GM21786 (cell line): ENCODE measurements at regions not wholly inside any gene's neighbourhood (a gene's known extent, or its start where the extent isn't known, plus 50 kb on each side); places are given as distances from the start of the nearest gene placed in this dataset.
"Not testable (repeated sequence)": the region's sequence is repeated elsewhere in the genome, so short reads cannot be mapped to it uniquely, and the experiment has no call there.

Source experiments
- ATAC-seq: cut with Tn5 transposase; IDR thresholded peaks from one replicate; pipeline ENCODE4 v1.9.1; 2021; ENCODE audit not compliant: unreplicated experiment

DNA sequence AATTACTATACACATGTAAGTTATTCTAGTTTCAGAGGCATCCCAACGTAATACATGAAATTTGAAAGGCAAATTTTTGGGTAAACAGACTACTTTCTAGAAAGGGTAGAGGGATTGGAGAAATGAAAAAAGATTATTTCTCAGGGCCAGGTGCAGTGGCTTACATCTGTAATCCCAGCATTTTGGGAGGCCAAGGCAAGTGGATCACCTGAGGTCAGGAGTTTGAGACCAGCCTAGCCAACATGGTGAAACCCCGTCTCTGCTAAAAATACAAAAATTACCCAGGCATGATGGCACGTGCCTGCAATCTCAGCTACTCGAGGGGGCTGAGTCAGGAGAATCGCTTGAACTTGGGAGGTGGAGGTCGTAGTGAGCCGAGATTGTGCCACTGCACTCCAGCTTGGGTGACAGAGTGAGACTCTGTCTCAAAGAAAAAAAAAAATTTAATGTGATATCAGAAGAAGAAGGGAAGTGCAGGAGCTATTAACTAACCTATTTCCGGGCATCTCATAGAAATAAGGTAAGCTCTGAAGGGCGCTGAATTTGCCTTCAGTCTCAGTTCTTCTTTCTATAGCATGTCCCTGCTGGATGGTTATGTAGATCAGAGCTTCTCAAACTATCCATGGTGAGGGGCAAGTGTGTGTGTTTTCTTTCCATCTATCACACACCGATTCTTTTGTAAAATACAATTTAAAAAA, 100.3 kb upstream of the MTHFD1L start:
- ATAC-seq = peak; percentile 85

DNA sequence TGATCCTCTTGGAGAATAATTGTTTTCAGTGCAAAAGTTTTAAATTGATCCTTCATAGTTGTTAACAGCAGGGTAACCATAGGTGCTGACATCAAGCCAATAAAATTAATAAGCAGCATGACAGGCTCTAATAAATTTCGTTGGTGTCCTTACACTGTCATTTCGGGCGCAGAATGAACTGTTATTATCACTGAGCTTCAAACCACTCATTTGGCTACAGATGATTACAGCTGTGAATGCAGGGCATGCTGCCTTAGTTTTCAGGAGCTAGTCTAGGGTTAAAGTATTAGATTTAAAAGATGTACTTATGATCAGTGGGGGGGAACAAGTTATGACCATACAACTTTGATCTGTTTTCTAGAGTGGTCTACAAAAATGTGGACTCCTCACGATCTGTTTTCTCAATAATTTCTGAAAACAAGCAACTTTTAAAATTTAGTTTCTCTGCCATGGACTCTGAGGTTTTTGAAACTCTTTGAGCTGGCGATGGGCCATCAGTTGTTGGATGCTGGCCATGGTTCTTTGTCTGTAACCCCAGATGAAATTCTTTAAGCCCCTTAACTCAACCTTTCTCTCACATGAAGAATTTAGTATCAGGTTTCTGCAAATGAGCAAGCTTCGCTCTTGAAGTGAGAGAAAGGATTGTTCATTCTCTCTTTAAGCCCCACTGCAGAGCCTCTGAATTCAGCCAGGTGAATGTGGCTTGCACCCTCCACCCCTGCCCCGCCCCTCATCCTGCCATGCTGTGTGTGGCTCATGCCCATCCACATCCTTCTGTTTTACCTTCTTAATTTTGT, 99.1 kb upstream of the MTHFD1L start:
- ATAC-seq = no peak

DNA sequence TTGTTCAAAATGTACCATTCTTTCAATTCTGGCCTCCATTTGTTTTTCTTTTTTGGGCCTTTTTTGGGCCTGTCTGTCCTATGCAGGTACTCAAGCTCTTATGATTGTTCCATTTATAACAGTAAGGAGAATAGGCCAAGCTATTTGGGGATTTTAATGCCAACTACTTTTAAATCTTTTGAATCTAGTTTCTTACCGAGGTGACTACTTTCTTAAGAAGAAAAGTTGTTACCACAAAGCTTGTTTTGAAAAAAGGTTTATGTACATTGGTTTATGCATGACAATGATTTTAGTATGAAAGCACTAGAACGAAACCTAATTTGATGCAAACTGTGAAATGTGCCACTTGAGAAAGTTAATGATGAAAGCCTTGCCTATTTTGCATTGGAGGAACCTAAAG, 98.3 kb upstream of the MTHFD1L start:
- no peak for ATAC-seq

DNA sequence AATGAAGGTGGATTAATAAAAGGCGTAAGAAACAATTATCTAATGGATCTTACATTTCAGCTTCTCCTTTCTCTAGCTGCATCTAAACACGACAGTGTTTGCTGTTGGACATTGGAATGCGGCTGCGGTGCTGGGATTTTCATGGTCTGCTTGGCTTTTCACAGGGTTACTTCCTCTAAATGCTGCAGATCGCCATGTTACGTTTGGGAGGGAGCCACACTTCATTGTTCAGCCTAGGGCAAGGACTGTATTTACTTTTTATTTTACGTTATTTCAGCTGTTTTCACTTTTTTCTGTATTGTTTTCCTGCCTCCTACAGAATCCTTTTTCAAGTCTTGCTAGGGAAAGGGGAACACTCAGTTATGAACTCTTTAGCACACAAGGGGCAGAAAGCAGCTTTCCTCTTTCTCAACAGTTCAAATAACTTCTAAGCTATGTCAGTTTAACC, 97.9 kb upstream of the MTHFD1L start:
- ATAC-seq = no peak

DNA sequence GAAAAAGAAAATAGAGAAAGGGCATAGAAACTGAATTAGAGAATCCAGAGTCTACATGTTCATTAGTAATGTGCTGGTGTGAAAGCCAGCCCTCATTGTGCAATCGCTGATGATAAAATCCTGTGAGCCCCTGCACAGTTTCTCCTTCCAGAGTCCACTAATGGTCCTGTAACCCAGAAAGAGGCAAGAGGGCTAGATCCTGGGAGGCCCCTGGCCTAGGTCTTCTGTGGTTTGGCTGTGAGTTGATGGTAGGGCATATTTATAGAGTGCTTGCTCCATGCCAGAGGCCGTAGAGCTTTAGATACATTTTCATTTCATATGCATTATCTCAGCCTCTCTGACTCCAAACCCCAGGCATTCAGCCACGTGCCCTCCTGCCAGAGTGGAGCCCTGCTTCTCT, 94.9 kb upstream of the MTHFD1L start:
- ATAC-seq = no peak

DNA sequence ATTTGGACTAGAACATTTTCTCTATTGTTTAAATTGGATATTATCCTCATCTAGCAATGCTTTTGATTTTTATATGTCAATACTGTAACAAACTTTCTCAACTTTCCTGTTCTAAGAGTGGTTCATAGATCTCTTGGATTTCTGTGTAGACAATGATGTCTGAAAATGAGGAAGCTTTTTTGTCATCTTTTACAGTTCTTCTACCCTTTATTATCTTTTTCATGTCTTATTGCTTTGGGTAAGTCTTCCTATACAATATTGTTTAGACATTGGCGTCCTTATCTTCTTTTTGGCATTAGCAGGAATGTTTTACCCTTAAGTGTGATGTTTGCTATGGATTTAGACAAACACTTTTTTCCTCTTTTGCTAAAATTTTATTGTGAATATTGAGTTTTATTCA, 91.5 kb upstream of the MTHFD1L start:
- ATAC-seq = no peak

DNA sequence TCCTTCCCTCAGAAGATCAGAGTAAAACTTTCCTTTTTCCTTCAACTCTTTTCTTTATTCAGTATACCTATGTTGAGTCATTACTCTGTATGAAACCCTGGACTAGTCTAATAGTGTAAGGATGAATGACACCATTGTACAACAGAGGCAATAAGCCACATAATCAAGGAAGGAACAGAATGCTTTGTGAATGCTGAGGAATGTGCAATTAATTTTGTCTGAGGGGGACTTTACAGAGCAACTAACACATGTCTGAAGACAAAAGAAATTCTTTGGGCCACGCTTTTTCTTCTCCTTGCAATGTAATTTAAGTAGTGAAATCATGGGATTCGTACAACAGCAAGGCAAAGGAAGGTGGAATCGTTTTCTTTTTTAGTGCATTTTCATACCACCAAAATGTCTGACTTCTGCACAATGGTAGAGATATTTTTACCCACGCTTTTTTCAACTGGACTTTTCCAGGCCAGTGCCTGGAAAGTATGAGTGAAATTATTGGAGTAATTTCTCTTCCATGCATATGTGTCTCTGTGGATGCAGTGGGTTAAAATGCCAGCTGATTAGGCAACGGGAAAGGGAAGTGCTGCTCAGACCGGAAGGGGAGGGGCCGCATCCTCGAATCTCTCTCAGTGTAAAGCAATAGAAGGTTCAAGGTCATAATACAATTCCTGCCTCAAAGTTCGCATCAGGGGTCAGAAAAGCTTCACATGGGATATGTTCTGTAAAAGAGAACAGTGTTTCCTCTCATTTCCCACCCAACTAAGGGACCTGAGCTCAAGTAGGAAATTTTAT, 89.9 kb upstream of the MTHFD1L start:
- ATAC-seq = no peak

DNA sequence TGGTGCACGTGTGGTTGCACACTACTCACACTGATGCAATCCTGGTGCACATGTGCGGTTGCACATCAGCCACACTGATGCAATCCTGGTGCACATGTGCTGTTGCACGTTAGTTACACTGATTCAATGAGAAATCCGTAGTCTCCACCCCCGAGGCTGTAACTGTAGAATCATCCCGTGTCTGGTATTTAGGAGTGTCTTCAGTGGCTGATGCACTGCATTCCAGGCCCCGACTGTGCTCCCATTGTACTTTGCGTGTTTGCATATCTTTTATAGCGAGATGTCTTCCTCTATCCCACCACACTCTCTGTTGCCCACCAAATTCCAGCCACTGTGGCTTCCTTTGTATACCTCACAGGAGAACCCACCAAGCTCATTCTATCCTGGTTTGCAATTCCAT, 87.8 kb upstream of the MTHFD1L start:
- no peak for ATAC-seq

DNA sequence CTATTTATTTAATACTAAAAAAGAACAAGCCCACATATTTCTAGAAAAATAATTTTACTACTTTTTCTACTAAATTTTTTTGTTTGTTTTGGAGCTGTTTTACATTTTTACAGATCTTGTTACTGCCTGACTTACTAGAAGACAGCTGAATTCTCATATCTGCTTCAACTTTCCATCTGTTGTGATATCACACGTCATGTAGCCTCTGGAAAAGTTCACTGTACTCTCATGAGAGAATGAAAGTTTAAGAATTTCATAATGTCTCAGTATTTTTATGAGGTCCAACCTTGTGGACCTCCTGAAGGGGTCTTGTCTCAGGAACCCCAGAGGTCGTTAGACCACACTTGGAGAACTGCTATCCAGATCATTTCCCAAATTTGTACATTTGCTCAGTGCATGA, 81.7 kb upstream of the MTHFD1L start:
- ATAC-seq = no peak

DNA sequence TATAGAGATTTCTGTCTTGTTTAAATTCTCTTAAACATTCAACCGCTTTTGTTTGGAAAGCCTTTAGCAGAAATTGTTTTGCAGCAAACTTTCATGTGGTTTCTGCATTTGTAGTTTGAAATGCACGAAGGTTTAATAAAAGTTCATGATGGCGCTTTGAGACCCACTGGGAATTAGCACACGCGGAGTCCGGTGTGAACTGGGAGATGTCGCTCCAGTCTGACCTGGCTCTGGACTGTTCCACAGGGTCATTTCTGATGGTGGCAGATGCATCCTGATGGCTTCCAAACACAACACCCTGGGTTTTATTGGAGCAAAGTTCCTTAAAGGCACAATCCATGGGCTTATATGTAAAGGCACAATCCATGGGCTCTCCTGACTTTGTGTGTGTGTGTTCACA, 78.1 kb upstream of the MTHFD1L start:
- no peak for ATAC-seq

DNA sequence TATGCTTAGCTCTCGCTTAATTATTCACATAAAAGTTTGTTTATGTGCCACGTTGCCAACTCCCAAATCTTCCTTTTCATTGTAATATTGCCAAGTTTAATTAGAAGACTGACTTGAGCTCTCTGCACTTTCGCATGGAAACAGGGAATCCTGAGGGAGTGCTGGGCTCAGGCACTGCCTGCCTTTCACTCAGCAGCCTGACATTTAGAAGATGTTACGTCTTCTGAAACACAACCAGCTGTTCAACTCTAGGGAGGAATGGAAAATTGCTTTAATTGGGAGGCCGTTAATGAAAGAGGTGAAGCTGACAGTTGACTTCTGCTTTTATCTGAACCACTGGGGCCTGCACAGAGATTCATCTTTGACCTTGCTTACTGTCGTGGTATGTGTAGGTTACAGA, 77.4 kb upstream of the MTHFD1L start:
- ATAC-seq = no peak

DNA sequence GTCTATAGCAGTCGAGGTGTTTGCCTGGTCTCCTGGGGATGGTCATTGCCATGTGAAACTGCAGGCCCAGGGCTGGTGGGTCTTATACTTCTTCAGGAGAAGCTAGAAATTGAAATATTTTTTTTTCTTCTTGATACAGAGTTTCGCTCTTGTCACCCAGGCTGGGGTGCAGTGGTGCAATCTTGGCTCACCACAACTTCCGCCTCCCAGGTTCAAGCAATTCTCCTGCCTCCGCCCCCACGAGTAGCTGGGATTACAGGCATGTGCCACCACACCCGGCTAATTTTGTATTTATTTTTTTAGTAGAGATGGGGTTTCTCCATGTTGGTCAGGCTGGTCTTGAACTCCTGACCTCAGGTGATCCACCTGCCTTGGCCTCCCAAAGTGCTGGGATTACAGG, 75.6 kb upstream of the MTHFD1L start:
- ATAC-seq = not testable (repeated sequence)

DNA sequence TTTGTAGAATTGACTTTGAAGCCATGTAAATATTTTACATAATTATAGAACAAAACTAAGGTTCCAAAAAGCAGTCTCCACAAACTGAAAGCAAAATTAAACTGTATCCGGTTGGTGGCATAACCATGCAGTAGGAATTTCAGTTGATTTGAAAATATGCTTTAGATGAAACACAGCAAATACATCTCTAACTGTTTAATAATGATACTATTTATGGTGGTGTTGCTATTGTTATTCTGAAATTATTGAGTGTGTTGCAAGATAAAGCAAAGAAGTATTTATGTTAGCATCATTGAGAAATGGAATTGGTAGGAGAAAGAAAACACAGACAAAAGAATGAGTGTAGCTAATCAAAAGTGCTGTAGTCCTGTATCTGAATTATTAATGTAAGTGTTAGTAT, 73.8 kb upstream of the MTHFD1L start:
- no peak for ATAC-seq

DNA sequence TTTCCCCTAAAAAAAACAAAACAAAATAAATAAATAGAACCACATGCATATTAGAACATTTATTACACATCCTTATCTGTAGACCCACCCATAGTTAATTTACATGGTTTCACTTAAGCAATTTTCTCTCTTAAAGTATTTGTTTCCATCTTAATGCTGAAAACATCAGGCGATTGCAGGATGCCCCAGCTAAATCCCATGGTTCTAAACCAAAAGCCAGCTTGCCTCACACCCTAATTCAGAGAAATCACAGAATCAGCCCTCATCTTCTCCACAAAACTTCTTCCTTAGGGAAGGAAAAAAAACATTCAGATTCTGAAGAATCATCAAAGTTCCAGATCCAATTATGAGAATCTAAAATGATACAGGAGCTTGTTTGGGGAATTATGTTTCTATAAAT, 67.6 kb upstream of the MTHFD1L start:
- no peak for ATAC-seq

DNA sequence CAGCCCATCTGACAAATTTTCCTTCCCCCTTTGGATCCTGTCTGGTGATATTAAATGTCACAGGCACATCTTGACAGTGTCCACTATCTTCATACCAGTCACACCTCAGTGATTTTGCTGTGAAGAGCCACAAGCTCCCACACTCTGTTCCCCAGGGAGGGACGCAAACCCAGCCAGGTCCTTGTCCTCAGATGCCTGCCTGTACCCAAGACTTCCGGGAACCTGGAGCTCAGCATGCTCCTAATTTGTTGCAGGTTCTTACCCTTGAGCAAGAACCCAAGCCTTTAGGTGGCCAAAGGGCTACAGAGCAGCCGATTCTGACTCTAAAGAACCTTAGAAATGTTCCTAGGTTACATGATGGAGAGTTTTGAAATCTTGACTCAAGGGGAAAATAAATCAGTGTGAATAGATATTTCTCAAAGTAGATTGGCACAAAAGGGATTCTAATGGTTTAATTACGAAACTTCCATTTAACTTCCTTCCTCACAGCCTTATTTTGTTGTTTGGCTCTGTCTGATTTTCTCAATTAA, 66.2 kb upstream of the MTHFD1L start:
- no peak for ATAC-seq

DNA sequence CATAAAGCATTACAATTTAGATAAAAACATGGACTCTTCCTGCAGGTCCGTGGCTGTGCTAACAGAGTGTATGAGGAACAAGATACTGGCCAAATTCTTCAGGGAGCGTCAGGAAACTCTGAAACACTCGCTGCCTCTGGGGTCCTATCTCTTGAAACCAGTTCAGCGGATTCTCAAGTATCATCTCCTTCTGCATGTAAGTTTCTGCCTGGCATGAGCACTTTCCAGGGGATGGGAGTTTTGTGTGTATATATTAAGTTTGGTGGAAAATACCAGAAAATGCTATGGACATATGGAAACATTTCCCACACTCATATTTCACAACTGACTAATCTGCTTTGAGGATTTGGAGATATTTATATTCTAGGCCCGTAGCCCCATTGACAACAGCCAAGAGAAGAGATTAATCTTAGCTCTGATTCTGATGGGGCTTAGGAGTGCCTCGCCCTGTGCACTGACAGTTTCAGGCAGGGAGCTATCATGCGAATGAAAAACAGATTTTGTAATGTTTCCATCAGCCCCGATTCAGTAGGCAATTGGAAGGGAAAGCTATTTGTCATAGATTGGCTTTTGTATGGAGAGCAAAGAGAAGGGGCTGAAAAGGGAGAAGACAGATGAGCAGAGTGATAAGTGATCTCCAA, 64.7 kb upstream of the MTHFD1L start:
- ATAC-seq = no peak

DNA sequence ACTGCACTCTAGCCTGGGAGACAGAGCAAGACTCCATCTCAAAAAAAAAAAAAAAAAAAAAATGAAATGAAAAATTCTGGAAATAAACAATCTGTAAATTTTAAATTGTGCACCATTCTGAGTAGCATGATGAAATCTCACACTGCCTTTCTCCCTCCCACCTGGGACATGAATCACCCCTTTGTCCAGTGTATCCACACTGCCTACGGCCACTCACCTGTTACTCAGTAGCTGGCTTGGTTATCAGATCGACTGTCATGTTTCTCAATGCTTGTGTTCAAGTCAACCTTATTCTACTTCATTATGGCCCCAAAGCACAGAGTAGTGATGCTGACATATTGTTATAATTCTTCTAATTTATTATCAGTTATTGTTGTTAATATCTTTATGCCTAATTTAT, 58.7 kb upstream of the MTHFD1L start:
- no peak for ATAC-seq

DNA sequence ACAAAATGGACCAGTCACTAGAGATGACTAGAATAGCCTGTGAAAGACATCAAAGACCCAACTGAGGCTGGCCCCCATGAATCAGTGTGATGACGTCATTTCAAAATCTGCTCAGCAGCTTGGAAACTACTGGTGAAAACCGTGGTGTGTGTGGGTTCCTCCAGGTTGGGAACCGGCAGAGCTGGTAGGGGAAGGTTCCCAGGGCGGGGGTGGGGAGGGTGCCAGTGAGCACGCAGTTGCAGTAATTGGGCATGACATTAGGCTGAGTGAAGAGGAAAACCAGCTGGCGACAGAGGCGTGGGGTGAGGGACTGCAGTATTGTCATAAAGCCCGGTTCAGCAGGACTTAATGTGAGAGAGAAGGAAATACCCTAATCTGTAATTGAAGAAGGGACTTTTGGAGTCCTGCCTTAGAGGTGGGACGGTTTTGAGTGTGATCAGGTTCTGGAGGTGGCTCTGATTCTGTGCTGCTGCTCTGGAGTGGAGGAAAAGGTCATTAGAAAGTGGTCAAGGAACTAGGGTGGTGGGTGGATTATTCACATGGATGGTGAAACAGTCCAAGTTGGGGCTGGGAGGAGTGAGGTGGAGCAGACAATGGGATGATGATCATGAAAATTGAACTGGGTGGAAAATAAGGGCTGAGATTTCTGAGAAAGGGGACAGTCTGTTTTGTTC, 52.0 kb upstream of the MTHFD1L start:
- ATAC-seq = peak; percentile 52

DNA sequence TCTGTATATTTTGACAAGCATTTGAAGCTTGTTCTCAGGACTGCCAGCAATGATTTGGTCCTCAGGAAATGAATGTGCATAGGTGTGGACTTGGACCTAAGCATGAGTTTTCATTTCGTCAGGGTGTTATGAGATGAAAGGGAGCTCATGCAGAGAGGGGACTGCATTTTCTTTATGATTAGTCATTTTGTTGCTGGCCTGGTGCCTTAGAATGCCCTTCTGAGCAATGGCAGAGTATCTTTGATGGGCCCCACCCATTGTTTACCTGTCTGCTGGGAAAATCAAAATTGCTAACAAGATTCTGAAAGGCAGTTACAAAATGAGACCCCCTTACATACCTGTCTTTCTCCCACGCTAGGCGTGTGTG, 51.5 kb upstream of the MTHFD1L start:
- ATAC-seq = peak; percentile 83
